Natural killer cell (primary cell): ENCODE measurements at regions not wholly inside any gene's neighbourhood (a gene's known extent, or its start where the extent isn't known, plus 50 kb on each side); places are given as distances from the start of the nearest gene placed in this dataset.

Experiments
- ATAC-seq, 3 donors: fragments of 150-1000 bp in 2 of 3; fragments of 200-7000 bp in 1 of 3; cut with Tn5 transposase; 1 replicate in 1 of 3; 2 replicates in 2 of 3; pipeline ENCODE4 v1.10.0; 2021; ENCODE audit warnings: mild to moderate bottlenecking in 2 of 3, moderate library complexity in 2 of 3
- DNase-seq, 2 donors: peaks; one replicate each; pipeline versions ENCODE4 v3.0.0 to v3.0.0-alpha.2; 2013 to 2021; ENCODE audit warnings: mixed read lengths in 1 of 2
- H3K27ac ChIP-seq: one replicate; pipeline ENCODE4 v1.5.1; 2013; ENCODE audit warnings: mild to moderate bottlenecking, low read length
- H3K27me3 ChIP-seq: one replicate; pipeline ENCODE4 v1.6.1; 2013; ENCODE audit warnings: low read length; ENCODE audit not compliant: control insufficient read depth, insufficient read depth
- H3K36me3 ChIP-seq: one replicate; pipeline ENCODE4 v1.6.1; 2013; ENCODE audit warnings: low read length; ENCODE audit not compliant: control insufficient read depth, insufficient read depth
- H3K4me1 ChIP-seq: one replicate; pipeline ENCODE4 v1.6.1; 2013; ENCODE audit warnings: low read length; ENCODE audit not compliant: control insufficient read depth, insufficient read depth
- H3K4me3 ChIP-seq: one replicate; pipeline ENCODE4 v1.5.1; 2013; ENCODE audit warnings: low read length
- H3K9me3 ChIP-seq: one replicate; pipeline ENCODE4 v1.6.1; 2013; ENCODE audit warnings: low read length; ENCODE audit not compliant: control insufficient read depth, insufficient read depth
- H3K27ac Mint-ChIP-seq, 2 donors: one replicate each; pipeline ENCODE4 v1.8.0; 2022; ENCODE audit warnings: mild to moderate bottlenecking in 2 of 2, mixed read lengths in 2 of 2, moderate library complexity in 1 of 2
- H3K27me3 Mint-ChIP-seq, 2 donors: one replicate each; pipeline ENCODE4 v1.8.0; 2022; ENCODE audit warnings: low read depth in 2 of 2, mixed read lengths in 2 of 2
- H3K36me3 Mint-ChIP-seq: one replicate; pipeline ENCODE4 v1.8.0; 2022; ENCODE audit warnings: mixed read lengths
- H3K4me1 Mint-ChIP-seq, 2 donors: one replicate each; pipeline ENCODE4 v1.8.0; 2022; ENCODE audit warnings: mixed read lengths in 2 of 2
- H3K4me3 Mint-ChIP-seq: one replicate; pipeline ENCODE4 v1.8.0; 2022; ENCODE audit warnings: mild to moderate bottlenecking, moderate library complexity, mixed read lengths
- H3K9me3 Mint-ChIP-seq, 2 donors: one replicate each; pipeline ENCODE4 v1.8.0; 2022; ENCODE audit warnings: mixed read lengths in 2 of 2
- WGBS: methylation state at CpG from one replicate; pipeline ENCODE4 v1.1.7; 2013; ENCODE audit warnings: missing lambda C conversion rate; ENCODE audit not compliant: insufficient coverage; 5-methylcytosine and 5-hydroxymethylcytosine counted together
- intact Hi-C: fragments of 100-400 bp; cut with micrococcal nuclease; formaldehyde crosslinking; loops from one replicate; pipeline ENCODE4 v1.14.2; 2022
- TF ChIP-seq, protein P1 (sequence below): fragments of 200-600 bp; IDR thresholded peaks from one replicate; pipeline ENCODE4 v1.8.0; 2022; ENCODE audit warnings: antibody characterized with exemption

- H3K36me3 ChIP-seq = no peaks in the 10 kb centered on the region
- Mint-ChIP-seq H3K4me3 (no peak overlapping the region), H3K36me3 (no peaks in the 10 kb centered on the region), H3K9me3 (no peaks in the 10 kb centered on the region), H3K27ac (no peak overlapping the region), H3K4me1 (no peaks in the 10 kb centered on the region), H3K27me3 (peaks cover 8 to 38% of the 10 kb centered on the region in 2 donors)
- whole genome bisulfite sequencing = 63% methylated on average over 1 of the region's 1 CpG
- H3K9me3 ChIP-seq = no peaks in the 10 kb centered on the region
- no peak for ATAC-seq
- intact Hi-C loops = no loop called here
- no peaks in the 10 kb centered on the region for H3K27me3 ChIP-seq
- H3K4me3 ChIP-seq = no peak overlapping the region
- TF ChIP-seq, protein P1, sequence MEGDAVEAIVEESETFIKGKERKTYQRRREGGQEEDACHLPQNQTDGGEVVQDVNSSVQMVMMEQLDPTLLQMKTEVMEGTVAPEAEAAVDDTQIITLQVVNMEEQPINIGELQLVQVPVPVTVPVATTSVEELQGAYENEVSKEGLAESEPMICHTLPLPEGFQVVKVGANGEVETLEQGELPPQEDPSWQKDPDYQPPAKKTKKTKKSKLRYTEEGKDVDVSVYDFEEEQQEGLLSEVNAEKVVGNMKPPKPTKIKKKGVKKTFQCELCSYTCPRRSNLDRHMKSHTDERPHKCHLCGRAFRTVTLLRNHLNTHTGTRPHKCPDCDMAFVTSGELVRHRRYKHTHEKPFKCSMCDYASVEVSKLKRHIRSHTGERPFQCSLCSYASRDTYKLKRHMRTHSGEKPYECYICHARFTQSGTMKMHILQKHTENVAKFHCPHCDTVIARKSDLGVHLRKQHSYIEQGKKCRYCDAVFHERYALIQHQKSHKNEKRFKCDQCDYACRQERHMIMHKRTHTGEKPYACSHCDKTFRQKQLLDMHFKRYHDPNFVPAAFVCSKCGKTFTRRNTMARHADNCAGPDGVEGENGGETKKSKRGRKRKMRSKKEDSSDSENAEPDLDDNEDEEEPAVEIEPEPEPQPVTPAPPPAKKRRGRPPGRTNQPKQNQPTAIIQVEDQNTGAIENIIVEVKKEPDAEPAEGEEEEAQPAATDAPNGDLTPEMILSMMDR = no peak
- DNase-seq = no peak
- H3K4me1 ChIP-seq = no peaks in the 10 kb centered on the region
- no peak overlapping the region for H3K27ac ChIP-seq
Measured at GRCh38 chr2:217048730-217049129, 188.9 kb upstream of the TNP1 start.

DNA sequence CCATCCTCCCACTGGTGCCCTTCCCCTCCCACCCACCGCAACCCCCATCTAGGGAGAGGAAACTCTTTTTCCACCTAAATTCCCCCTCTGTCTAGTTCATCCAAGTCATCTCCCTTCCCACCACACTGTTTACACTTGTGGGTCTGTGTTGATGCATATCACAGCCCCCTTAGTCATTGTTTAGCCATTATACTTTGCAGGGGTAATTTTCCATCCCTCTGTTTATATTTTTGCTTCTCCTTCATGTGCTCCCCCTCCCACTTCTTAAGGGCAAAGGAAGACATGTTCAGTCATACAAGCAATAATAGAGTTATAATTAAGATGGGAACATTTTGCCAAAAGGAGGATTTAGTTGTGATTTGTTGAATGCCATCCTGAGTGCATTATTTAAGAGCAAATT, 187.8 kb upstream of the TNP1 start:
- Mint-ChIP-seq H3K9me3 (no peaks in the 10 kb centered on the region), H3K4me3 (no peak overlapping the region), H3K27me3 (peaks cover 8 to 38% of the 10 kb centered on the region in 2 donors), H3K36me3 (no peaks in the 10 kb centered on the region), H3K4me1 (no peaks in the 10 kb centered on the region), H3K27ac (no peak overlapping the region)
- no peaks in the 10 kb centered on the region for H3K36me3 ChIP-seq
- no peak overlapping the region for H3K27ac ChIP-seq
- TF ChIP-seq, protein P1 = no peak
- WGBS = 93% methylated on average over 1 of the region's 1 CpG
- H3K4me3 ChIP-seq = no peak overlapping the region
- ATAC-seq (no peak), DNase-seq (no peak)
- no peaks in the 10 kb centered on the region for H3K9me3 ChIP-seq
- intact Hi-C loops = no loop called here
- no peaks in the 10 kb centered on the region for H3K4me1 ChIP-seq
- no peaks in the 10 kb centered on the region for H3K27me3 ChIP-seq

GRCh38 chr2:217047209-217047608, 187.3 kb upstream of the TNP1 start:
- H3K4me1 ChIP-seq = no peaks in the 10 kb centered on the region
- Mint-ChIP-seq H3K9me3 (no peaks in the 10 kb centered on the region), H3K36me3 (no peaks in the 10 kb centered on the region), H3K27ac (no peak overlapping the region), H3K27me3 (peaks cover 8 to 38% of the 10 kb centered on the region in 2 donors), H3K4me1 (no peaks in the 10 kb centered on the region), H3K4me3 (no peak overlapping the region)
- H3K9me3 ChIP-seq = no peaks in the 10 kb centered on the region
- DNase-seq (no peak), ATAC-seq (no peak)
- H3K27me3 ChIP-seq = no peaks in the 10 kb centered on the region
- WGBS = 87% methylated on average over 3 of the region's 3 CpGs
- TF ChIP-seq, protein P1 = no peak
- no peak overlapping the region for H3K27ac ChIP-seq
- no peaks in the 10 kb centered on the region for H3K36me3 ChIP-seq
- intact Hi-C loops = no loop called here
- H3K4me3 ChIP-seq = no peak overlapping the region

GRCh38 chr2:217045700-217046475, 186.0 kb upstream of the TNP1 start:
- H3K9me3 ChIP-seq = no peaks in the 10 kb centered on the region
- DNase-seq (no peak), ATAC-seq (no peak)
- no peaks in the 10 kb centered on the region for H3K4me1 ChIP-seq
- Mint-ChIP-seq H3K36me3 (no peaks in the 10 kb centered on the region), H3K9me3 (no peaks in the 10 kb centered on the region), H3K4me1 (no peaks in the 10 kb centered on the region), H3K27me3 (peaks cover 14 to 42% of the 10 kb centered on the region in 2 donors), H3K4me3 (no peak overlapping the region), H3K27ac (no peak overlapping the region)
- 86% methylated on average over 5 of the region's 7 CpGs for WGBS
- TF ChIP-seq, protein P1 = no peak
- H3K27ac ChIP-seq = no peak overlapping the region
- no peaks in the 10 kb centered on the region for H3K27me3 ChIP-seq
- no peak overlapping the region for H3K4me3 ChIP-seq
- H3K36me3 ChIP-seq = no peaks in the 10 kb centered on the region
- intact Hi-C loops = no loop called here
